ENCODE measurements at regions not wholly inside any gene's neighbourhood (a gene's known extent, or its start where the extent isn't known, plus 50 kb on each side); places are given as distances from the start of the nearest gene placed in this dataset.

DNA sequence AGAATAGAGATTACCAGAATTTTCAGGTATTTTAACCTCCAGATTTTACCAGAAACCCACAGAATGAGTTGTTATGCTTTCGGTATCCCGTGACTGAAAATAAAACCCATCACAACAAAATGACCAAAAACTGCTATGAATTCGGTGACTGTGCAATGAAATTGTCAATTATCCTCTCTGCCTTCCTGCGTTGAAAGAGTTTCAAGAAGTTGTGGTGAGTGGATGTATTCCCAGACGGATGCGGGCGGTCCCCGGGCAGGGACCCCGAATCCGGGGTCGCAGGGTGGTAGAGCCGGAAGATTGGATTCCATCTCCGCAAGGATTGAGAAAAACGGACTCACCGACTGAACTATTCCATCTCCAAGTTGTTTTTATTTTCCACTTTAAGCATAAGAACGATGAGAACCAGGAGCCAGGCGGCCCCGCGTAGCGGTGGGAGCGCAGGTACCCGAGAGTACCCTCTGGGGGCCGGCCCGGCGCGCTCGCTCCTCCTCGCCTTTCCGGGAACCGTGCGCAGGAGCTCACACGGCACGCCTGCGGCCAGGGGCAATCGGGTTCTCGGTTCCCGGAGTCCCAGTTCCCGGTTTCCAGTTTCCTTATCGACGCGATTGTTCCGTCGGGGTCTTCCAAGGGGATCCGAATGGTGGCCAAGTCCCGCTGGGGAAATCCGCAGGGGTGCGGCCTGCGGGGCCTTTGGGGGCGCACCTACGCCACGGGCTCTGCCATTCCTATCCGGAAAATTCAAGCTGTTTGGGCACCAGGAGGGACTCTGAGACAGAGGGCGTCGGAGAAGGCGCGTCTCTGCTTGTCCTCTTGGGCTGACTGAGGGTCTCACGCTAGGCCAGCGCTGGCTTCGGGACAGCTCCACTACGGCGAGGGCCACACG, 104.9 kb upstream of the PRDM1 start:
- DNase-seq (ENCODE audit: low read depth), result no peak
- TF ChIP-seq, protein P1, sequence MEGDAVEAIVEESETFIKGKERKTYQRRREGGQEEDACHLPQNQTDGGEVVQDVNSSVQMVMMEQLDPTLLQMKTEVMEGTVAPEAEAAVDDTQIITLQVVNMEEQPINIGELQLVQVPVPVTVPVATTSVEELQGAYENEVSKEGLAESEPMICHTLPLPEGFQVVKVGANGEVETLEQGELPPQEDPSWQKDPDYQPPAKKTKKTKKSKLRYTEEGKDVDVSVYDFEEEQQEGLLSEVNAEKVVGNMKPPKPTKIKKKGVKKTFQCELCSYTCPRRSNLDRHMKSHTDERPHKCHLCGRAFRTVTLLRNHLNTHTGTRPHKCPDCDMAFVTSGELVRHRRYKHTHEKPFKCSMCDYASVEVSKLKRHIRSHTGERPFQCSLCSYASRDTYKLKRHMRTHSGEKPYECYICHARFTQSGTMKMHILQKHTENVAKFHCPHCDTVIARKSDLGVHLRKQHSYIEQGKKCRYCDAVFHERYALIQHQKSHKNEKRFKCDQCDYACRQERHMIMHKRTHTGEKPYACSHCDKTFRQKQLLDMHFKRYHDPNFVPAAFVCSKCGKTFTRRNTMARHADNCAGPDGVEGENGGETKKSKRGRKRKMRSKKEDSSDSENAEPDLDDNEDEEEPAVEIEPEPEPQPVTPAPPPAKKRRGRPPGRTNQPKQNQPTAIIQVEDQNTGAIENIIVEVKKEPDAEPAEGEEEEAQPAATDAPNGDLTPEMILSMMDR (IDR thresholded peaks at IDR 0.05; ENCODE audit: low read depth, low read length, missing control alignments), result no peak
- peak overlapping the region; percentile 55 for H3K4me3 ChIP-seq (ENCODE audit: low read depth, low read length)

DNA sequence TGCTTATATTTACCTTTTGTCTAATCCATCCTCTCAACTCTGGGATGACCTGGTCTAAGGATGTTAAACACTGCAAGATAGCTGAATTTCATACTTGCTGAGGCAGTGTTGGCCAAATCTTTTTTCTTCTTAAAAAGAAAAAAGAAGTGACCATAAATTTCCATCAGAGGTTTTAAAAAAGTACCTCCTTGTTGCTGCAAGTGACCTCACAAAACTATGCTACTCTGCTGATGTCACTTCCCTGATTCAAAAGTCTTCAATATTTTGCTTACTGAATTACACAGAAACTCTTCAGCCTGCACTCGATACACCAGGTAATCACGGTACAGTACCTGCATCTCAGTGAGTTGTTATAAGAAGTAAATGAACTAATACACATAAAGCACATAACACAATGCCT, 107.2 kb upstream of the PRDM1 start:
- H3K4me3 ChIP-seq (ENCODE audit: low read depth, low read length), result no peak overlapping the region
- TF ChIP-seq, protein P1 (IDR thresholded peaks at IDR 0.05; ENCODE audit: low read depth, low read length, missing control alignments), result no peak

DNA sequence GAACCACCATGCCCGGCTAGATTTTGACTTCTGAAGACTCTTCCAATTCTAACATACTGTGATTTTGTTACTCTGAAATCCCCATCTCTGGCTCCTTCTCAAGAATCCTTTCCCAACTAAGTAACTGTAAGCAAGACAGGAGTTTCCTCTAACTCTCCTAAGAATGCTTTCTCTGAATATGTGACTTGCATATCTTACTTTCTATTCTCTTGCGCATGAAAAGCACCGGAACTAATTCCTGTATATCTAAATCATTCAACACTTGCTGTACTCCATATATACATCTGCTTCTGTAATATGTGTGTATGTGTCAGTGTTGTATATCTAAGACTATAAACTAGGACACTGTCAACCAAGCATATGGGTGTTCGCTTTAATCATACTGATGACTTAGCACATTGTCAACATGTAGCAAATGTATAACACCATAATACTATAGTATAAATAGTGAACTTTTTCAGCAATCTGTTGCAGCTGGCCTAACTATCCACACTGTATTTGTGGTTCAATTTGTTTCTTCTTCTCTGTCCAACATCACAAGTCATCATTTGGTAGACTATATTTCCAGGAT, 108.1 kb upstream of the PRDM1 start:
- H3K4me3 ChIP-seq (ENCODE audit: low read depth, low read length), result no peak overlapping the region
- no peak for DNase-seq (ENCODE audit: low read depth)
- TF ChIP-seq, protein P1 (IDR thresholded peaks at IDR 0.05; ENCODE audit: low read depth, low read length, missing control alignments), result no peak

More for the DNA sequence above, 107.2 kb upstream of the PRDM1 start:
- no peak for DNase-seq (ENCODE audit: low read depth)

DNA sequence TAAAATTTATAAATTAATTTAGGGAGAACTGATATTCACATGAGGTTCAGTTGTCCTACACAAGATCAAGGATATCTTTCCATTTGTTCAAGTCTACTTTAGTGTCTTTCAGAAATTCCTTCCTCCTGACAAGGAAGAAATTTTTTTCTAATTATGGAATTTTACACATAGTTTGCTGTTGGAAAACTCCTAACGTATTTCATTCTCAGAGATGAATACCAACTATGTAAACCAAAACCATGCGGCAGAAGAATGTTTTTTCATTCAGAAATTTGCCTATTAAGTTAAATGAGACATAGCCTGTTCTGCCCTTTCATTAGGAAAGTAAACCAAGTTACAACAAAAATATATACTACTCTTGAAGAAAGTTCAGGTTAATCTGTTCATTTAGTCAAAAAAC, 111.2 kb upstream of the PRDM1 start:
- no peak for DNase-seq (ENCODE audit: low read depth)
- H3K4me3 ChIP-seq (ENCODE audit: low read depth, low read length), result no peak overlapping the region
- TF ChIP-seq, protein P1 (IDR thresholded peaks at IDR 0.05; ENCODE audit: low read depth, low read length, missing control alignments), result no peak

DNA sequence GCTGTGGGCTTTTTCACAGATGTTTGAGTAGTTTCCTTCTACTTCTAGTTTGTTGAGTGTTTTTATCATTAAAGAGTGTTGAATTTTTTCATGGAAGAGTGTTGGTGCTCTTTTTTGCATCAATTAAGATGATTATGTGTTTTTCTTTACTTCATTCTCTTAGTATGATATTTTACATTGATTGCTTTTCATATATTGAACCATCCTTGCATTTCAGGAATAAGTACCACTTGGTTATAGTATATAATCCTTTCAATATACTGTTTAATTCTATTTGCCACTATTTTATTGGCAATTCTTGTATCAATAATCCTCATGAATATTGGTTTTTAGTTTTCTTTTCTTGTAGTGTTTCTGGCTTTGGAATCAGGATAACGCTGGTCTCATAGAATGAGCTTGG, 113.7 kb upstream of the PRDM1 start:
- TF ChIP-seq, protein P1 (IDR thresholded peaks at IDR 0.05; ENCODE audit: low read depth, low read length, missing control alignments), result no peak
- no peak overlapping the region for H3K4me3 ChIP-seq (ENCODE audit: low read depth, low read length)
- no peak for DNase-seq (ENCODE audit: low read depth)

DNA sequence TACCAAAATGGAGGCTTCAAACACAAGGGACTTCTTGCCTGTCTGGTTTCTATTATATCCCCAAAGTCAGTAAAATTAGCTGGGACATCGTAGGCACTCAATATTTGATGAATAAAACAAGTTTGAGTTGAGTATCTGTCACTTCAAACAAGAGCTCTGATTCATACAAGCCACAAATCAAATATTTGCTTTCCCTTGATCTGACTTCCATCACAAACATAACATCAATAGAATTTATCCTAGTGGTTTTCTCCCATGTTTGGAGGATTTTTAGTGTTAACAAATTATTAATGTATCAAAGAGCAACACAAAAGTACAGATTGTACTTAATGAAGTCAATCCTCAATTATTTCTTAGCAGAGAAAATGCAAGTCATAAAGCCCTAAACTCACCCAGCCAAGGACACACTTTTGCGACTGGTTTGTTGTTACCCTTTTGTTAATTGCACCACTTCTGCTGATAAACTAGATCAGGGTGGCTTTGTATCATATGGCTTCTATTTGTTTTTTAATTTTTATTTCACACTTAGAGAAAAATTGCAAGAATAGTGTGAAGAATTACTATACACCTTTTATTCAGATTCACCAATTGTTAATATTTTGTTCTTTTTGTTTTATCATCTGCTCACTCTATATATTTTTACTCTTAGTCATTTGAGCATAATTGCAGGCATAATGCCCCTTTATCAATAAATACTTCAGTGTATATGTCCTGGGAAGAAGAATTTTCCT, 117.4 kb upstream of the PRDM1 start:
- TF ChIP-seq, protein P1 (IDR thresholded peaks at IDR 0.05; ENCODE audit: low read depth, low read length, missing control alignments), result no peak
- DNase-seq (ENCODE audit: low read depth), result no peak
- no peak overlapping the region for H3K4me3 ChIP-seq (ENCODE audit: low read depth, low read length)

All from GM12864 (cell line).